Trophoblast cell (in vitro differentiated cells and primary cell): ENCODE measurements at regions not wholly inside any gene's neighbourhood (a gene's known extent, or its start where the extent isn't known, plus 50 kb on each side); places are given as distances from the start of the nearest gene placed in this dataset.

Source experiments
- DNase-seq, 2 donors: peaks; one replicate each; pipeline ENCODE4 v3.0.0-alpha.2; 2016
- H2AFZ ChIP-seq: 2 replicates; pipeline ENCODE4 v1.6.1; 2013; ENCODE audit warnings: low read length, moderate library complexity, mild to moderate bottlenecking; ENCODE audit not compliant: insufficient read depth, poor library complexity
- H2AK5ac ChIP-seq: 2 replicates; pipeline ENCODE4 v1.6.1; 2013; ENCODE audit warnings: mild to moderate bottlenecking, low read length
- H2BK120ac ChIP-seq: 2 replicates; pipeline ENCODE4 v1.6.1; 2013; ENCODE audit warnings: low read length, mild to moderate bottlenecking, moderate library complexity; ENCODE audit not compliant: insufficient read depth, poor library complexity
- H2BK12ac ChIP-seq: 2 replicates; pipeline ENCODE4 v1.6.1; 2013; ENCODE audit warnings: mild to moderate bottlenecking, low read length, moderate library complexity
- H2BK5ac ChIP-seq: 2 replicates; pipeline ENCODE4 v1.6.1; 2013; ENCODE audit warnings: low read length, low read depth, moderate library complexity, mild to moderate bottlenecking; ENCODE audit not compliant: poor library complexity
- H3K14ac ChIP-seq: 2 replicates; pipeline ENCODE4 v1.6.1; 2013; ENCODE audit warnings: mild to moderate bottlenecking, low read length
- H3K18ac ChIP-seq: 2 replicates; pipeline ENCODE4 v1.6.1; 2013; ENCODE audit warnings: mild to moderate bottlenecking, low read length
- H3K23ac ChIP-seq: 2 replicates; pipeline ENCODE4 v1.6.1; 2013; ENCODE audit warnings: low read length
- H3K27ac ChIP-seq: 2 replicates; pipeline ENCODE4 v1.5.1; 2013; ENCODE audit warnings: low read depth, mild to moderate bottlenecking, inconsistent platforms, low read length, moderate library complexity
- H3K27me3 ChIP-seq: 2 replicates; pipeline ENCODE4 v1.6.1; 2013; ENCODE audit warnings: inconsistent platforms, mild to moderate bottlenecking, low read length, moderate library complexity; ENCODE audit not compliant: insufficient read depth
- H3K36me3 ChIP-seq, 2 experiments: 1 replicate in 1 of 2; 2 replicates in 1 of 2; pipeline ENCODE4 v1.6.1; 2013; ENCODE audit warnings: low read length in 2 of 2, mild to moderate bottlenecking in 2 of 2, moderate library complexity in 1 of 2; ENCODE audit not compliant: insufficient read depth in 2 of 2, control insufficient read depth in 1 of 2
- H3K4ac ChIP-seq: 2 replicates; pipeline ENCODE4 v1.6.1; 2013; ENCODE audit warnings: low read depth, mild to moderate bottlenecking, low read length, moderate library complexity
- H3K4me1 ChIP-seq, 2 experiments: 1 replicate in 1 of 2; 2 replicates in 1 of 2; pipeline ENCODE4 v1.6.1; 2013; ENCODE audit warnings: low read length in 2 of 2, mild to moderate bottlenecking in 2 of 2, moderate library complexity in 1 of 2; ENCODE audit not compliant: insufficient read depth in 2 of 2, control insufficient read depth in 1 of 2
- H3K4me2 ChIP-seq: 2 replicates; pipeline ENCODE4 v1.6.1; 2013; ENCODE audit warnings: inconsistent platforms, mild to moderate bottlenecking, low read length, moderate library complexity
- H3K4me3 ChIP-seq: 2 replicates; pipeline ENCODE4 v1.5.1; 2013; ENCODE audit warnings: mild to moderate bottlenecking, low read depth, low read length, inconsistent platforms
- H3K79me1 ChIP-seq: one replicate; pipeline ENCODE4 v1.6.1; 2013; ENCODE audit warnings: low read length
- H3K79me2 ChIP-seq: 2 replicates; pipeline ENCODE4 v1.6.1; 2013; ENCODE audit warnings: low read length, mild to moderate bottlenecking; ENCODE audit not compliant: control insufficient read depth, insufficient read depth, poor library complexity
- H3K9ac ChIP-seq: 2 replicates; pipeline ENCODE4 v1.6.1; 2013; ENCODE audit warnings: mild to moderate bottlenecking, low read length
- H3K9me3 ChIP-seq: 2 replicates; pipeline ENCODE4 v1.6.1; 2013; ENCODE audit warnings: low read depth, mild to moderate bottlenecking, control low read depth, inconsistent platforms, low read length; ENCODE audit not compliant: insufficient read depth
- H4K12ac ChIP-seq: 2 replicates; pipeline ENCODE4 v1.6.1; 2013; ENCODE audit warnings: low read depth, mild to moderate bottlenecking, low read length, moderate library complexity
- H4K8ac ChIP-seq: 2 replicates; pipeline ENCODE4 v1.6.1; 2013; ENCODE audit warnings: low read depth, mild to moderate bottlenecking, low read length, moderate library complexity
- H4K91ac ChIP-seq: one replicate; pipeline ENCODE4 v1.6.1; 2013; ENCODE audit warnings: low read depth, mild to moderate bottlenecking, low read length, moderate library complexity
- WGBS: extraction: QIAGEN DNeasy Blood & Tissue Kit; methylation state at CpG from one replicate; pipeline ENCODE4 v1.1.7; 2013; ENCODE audit warnings: missing lambda C conversion rate; ENCODE audit not compliant: insufficient read length, insufficient coverage; ENCODE audit errors: extremely low coverage; 5-methylcytosine and 5-hydroxymethylcytosine counted together

DNA sequence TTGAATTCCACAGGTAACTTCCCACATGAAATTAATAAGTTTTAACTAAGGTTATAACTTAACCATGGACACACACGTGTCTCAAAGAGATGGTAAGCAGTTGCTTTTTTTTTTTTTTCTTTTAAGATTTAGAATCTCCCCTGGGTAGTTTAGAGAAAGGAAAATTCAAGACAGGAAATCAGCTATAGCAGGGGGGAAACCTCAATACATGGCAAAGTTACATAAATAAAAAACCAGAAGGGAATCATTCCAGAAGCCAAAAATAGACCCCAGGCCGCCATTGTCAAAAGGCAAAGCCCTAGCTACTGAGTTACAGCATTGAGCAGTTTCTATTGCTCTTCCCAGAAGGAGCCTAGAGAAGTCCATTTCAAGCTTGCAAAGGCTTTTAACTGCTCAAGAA lies 91.5 kb upstream of the ZNF236 start:
- Histone ChIP-seq H3K27ac (no peak overlapping the region), H3K79me1 (no peaks in the 10 kb centered on the region), H3K27me3 (no peaks in the 10 kb centered on the region), H2AK5ac (no peak overlapping the region), H4K91ac (no peak overlapping the region), H2BK12ac (no peak overlapping the region), H3K79me2 (no peaks in the 10 kb centered on the region), H3K18ac (no peak overlapping the region), H3K36me3 (no peaks in the 10 kb centered on the region), H2BK5ac (no peak overlapping the region), H3K4me3 (no peak overlapping the region), H3K14ac (no peak overlapping the region), H3K9ac (no peak overlapping the region), H3K9me3 (peaks cover 4% of the 10 kb centered on the region), H3K4ac (no peak overlapping the region), H3K4me2 (no peak overlapping the region), H2BK120ac (no peak overlapping the region), H4K12ac (no peak overlapping the region), H3K4me1 (no peaks in the 10 kb centered on the region), H2AFZ (no peak overlapping the region), H3K23ac (no peak overlapping the region), H4K8ac (no peak overlapping the region)
- no peak for DNase-seq
- WGBS, result no CpG with 5 or more reads among the region's 2 CpGs

DNA sequence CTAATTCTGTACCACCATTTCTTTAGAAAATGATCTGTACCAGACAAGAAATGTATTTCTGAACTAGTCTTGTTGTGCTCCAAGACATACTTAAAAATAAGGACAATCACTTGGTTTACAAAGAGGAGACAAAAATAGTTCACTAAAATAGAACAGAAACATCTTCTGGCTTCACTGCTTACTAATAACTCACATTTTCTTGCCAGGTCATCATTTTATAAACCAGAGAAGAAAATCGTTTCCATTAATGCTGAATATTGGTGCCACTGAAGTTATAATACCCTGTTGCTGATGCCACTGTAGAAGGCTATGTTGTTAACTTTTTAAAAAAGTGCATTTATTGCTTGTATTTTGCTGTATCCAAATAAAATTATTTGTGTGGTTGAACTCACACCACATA lies 94.8 kb upstream of the ZNF236 start:
- Histone ChIP-seq H3K9ac (no peak overlapping the region), H3K23ac (no peak overlapping the region), H2AFZ (no peak overlapping the region), H2AK5ac (no peak overlapping the region), H2BK12ac (no peak overlapping the region), H3K4ac (no peak overlapping the region), H3K4me1 (no peaks in the 10 kb centered on the region), H4K91ac (no peak overlapping the region), H3K4me3 (no peak overlapping the region), H3K79me1 (no peaks in the 10 kb centered on the region), H3K36me3 (no peaks in the 10 kb centered on the region), H4K8ac (no peak overlapping the region), H2BK120ac (no peak overlapping the region), H3K79me2 (no peaks in the 10 kb centered on the region), H3K18ac (no peak overlapping the region), H4K12ac (no peak overlapping the region), H3K4me2 (no peak overlapping the region), H2BK5ac (no peak overlapping the region), H3K9me3 (peaks cover under 1% of the 10 kb centered on the region), H3K27ac (no peak overlapping the region), H3K14ac (no peak overlapping the region), H3K27me3 (no peaks in the 10 kb centered on the region)
- DNase-seq, result no peak
- no CpG with 5 or more reads among the region's 1 CpG for WGBS

DNA sequence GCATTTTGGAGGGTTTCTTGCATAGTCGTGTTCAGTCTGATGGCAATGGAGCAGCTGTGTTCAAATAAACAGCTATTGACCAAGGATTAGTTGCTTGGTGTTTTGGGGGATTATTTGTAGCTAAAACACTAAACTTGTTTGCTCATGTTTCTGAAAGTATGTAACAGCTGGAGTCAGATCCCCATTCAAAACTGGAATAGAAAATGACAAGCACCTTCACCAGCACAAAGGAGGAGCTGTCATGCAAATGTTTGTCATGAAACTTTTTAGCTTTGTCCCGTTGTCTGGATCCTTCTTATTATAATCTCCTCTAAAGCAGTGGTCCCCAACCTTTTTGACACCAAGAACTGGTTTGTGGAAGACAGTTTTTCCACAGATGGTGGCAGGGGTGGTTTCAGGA lies 96.9 kb upstream of the ZNF236 start:
- Histone ChIP-seq H3K79me2 (no peaks in the 10 kb centered on the region), H2BK5ac (no peak overlapping the region), H3K9ac (no peak overlapping the region), H3K4me3 (no peak overlapping the region), H3K4me2 (no peak overlapping the region), H3K18ac (no peak overlapping the region), H2BK12ac (no peak overlapping the region), H4K91ac (no peak overlapping the region), H4K8ac (no peak overlapping the region), H3K4ac (no peak overlapping the region), H3K9me3 (no peaks in the 10 kb centered on the region), H3K36me3 (no peaks in the 10 kb centered on the region), H2BK120ac (no peak overlapping the region), H3K4me1 (no peaks in the 10 kb centered on the region), H3K23ac (no peak overlapping the region), H3K79me1 (no peaks in the 10 kb centered on the region), H3K14ac (no peak overlapping the region), H2AFZ (no peak overlapping the region), H4K12ac (no peak overlapping the region), H3K27ac (no peak overlapping the region), H3K27me3 (no peaks in the 10 kb centered on the region), H2AK5ac (no peak overlapping the region)
- no CpG with 5 or more reads among the region's 2 CpGs for WGBS
- DNase-seq, result no peak

DNA sequence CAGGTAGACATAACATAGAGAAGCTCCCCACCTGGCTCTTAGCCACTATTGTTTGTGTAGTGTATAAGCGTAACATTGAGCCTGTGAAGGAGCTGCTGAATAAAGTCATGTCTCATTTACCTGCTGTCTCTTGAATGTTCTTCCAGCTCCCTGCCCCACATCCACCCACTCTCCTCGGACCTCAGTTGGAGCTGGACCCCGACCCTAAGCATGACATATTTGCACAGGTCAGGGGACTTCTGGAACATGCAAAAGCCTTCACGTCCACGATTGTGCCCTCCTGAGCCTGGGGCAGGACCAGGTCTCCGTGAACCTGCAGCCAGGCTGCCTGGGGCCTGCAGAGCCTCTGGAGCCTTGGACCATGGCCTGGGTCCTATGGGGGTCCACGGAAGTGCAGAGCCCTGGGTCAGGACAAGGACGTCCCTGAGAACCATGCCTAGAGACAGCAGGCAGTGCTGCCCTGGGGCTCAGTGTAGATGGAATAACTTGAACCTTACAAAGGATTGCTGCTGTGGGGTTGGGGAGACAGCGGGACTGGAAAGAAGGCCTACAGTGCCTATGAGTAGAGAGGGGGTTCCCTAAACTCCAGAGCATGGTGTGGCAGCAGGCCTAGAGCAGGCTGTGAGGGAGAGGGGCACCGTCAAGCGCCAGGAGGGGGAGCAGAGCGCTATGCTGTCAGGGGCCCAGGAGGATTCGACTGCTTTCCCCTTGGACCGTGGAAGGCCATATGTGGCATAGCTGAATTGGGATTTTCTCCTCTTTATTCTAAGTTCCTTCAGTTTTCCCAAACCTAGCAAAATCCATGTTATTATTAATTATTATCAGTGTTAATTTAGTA lies 99.9 kb upstream of the ZNF236 start:
- Histone ChIP-seq H3K79me2 (no peaks in the 10 kb centered on the region), H2BK120ac (no peak overlapping the region), H4K12ac (no peak overlapping the region), H3K27me3 (no peaks in the 10 kb centered on the region), H4K8ac (no peak overlapping the region), H3K4me1 (no peaks in the 10 kb centered on the region), H3K4me2 (no peak overlapping the region), H3K18ac (no peak overlapping the region), H3K9ac (no peak overlapping the region), H3K36me3 (no peaks in the 10 kb centered on the region), H3K79me1 (no peaks in the 10 kb centered on the region), H2BK12ac (no peak overlapping the region), H3K14ac (no peak overlapping the region), H3K4ac (no peak overlapping the region), H3K9me3 (no peaks in the 10 kb centered on the region), H2AK5ac (no peak overlapping the region), H3K27ac (no peak overlapping the region), H4K91ac (no peak overlapping the region), H2BK5ac (no peak overlapping the region), H2AFZ (no peak overlapping the region), H3K23ac (no peak overlapping the region), H3K4me3 (no peak overlapping the region)
- WGBS, result no CpG with 5 or more reads among the region's 14 CpGs
- DNase-seq, result no peak
